ENCODE measurements at regions not wholly inside any gene's neighbourhood (a gene's known extent, or its start where the extent isn't known, plus 50 kb on each side); places are given as distances from the start of the nearest gene placed in this dataset.

- TF ChIP-seq GATA2 (IDR thresholded peaks at IDR 0.05; ENCODE audit: low read depth, low read length) (no peak), GATA3 (IDR thresholded peaks at IDR 0.05; ENCODE audit: low read depth, low read length) (no peak)
Measured at GRCh38 chr6:92176666-92177065, 1242.7 kb downstream of the EPHA7 start.
